Kidney (tissue), 13 donors: ENCODE measurements at regions not wholly inside any gene's neighbourhood (a gene's known extent, or its start where the extent isn't known, plus 50 kb on each side); places are given as distances from the start of the nearest gene placed in this dataset.

Source experiments
- DNase-seq, 5 donors: peaks; one replicate each; pipeline ENCODE4 v3.0.0-alpha.2; 2013 to 2020
- FAIRE-seq: peaks from 2 replicates; lab custom pipeline; 2012; peaks lifted over from hg19 to GRCh38; lab: Jason Lieb, UNC
- H3K27ac ChIP-seq, 2 donors: one replicate each; pipeline ENCODE4 v1.7.0; 2013; ENCODE audit warnings: low read depth in 2 of 2, low read length in 2 of 2, inconsistent platforms in 1 of 2
- H3K27me3 ChIP-seq: one replicate; pipeline ENCODE4 v1.7.1; 2013; ENCODE audit warnings: low read length, inconsistent platforms; ENCODE audit not compliant: control insufficient read depth, insufficient read depth
- H3K36me3 ChIP-seq, 3 donors: one replicate each; pipeline versions ENCODE4 v1.7.0 to v1.7.1; 2013; ENCODE audit warnings: low read length in 3 of 3, control low read depth in 1 of 3, inconsistent platforms in 1 of 3; ENCODE audit not compliant: insufficient read depth in 3 of 3, control insufficient read depth in 2 of 3
- H3K4me1 ChIP-seq, 3 donors: one replicate each; pipeline versions ENCODE4 v1.7.0 to v1.7.1; 2013; ENCODE audit warnings: low read length in 3 of 3, inconsistent platforms in 1 of 3, low read depth in 1 of 3; ENCODE audit not compliant: control insufficient read depth in 2 of 3, insufficient read depth in 2 of 3
- H3K4me3 ChIP-seq, 3 donors: one replicate each; pipeline versions ENCODE4 v1.7.0 to v1.8.1; 2013; ENCODE audit warnings: low read length in 3 of 3, control low read depth in 1 of 3, inconsistent platforms in 1 of 3
- H3K9ac ChIP-seq, 3 donors: one replicate each; pipeline versions ENCODE4 v1.7.0 to v1.7.1; 2013; ENCODE audit warnings: low read length in 3 of 3, control low read depth in 1 of 3, inconsistent platforms in 1 of 3
- H3K9me3 ChIP-seq, 3 donors: one replicate each; pipeline versions ENCODE4 v1.7.0 to v1.7.1; 2013; ENCODE audit warnings: low read length in 3 of 3, control low read depth in 1 of 3, inconsistent platforms in 1 of 3; ENCODE audit not compliant: control insufficient read depth in 2 of 3, insufficient read depth in 1 of 3
- CTCF ChIP-seq: IDR thresholded peaks from 3 replicates; pipeline ENCODE4 v1.5.1; 2012; ENCODE audit warnings: mild to moderate bottlenecking, moderate library complexity, borderline replicate concordance; ENCODE audit not compliant: insufficient read depth; ENCODE audit errors: extremely low read depth
- intact Hi-C: fragments of 100-400 bp; cut with DNase I; formaldehyde crosslinking; loops from one replicate; pipeline ENCODE4 v1.11.1; 2022
- donor health status: control.
- donor health status: control.
- donor health status: control.
- donor health status: control.
- donor health status: control.
- donor health status: DM: yes; HTN: yes; CAD: no.
- donor health status: Normal renal cell carcinoma (clear cell type).

- H3K27me3 ChIP-seq: no peaks in the 10 kb centered on the region
- no peaks in the 10 kb centered on the region for H3K4me1 ChIP-seq
- no peak for FAIRE-seq
- no peaks in the 10 kb centered on the region for H3K9me3 ChIP-seq
- intact Hi-C loops: no loop called here
- no peaks in the 10 kb centered on the region for H3K36me3 ChIP-seq
- no peak overlapping the region for H3K27ac ChIP-seq
- no peak overlapping the region for H3K4me3 ChIP-seq
- H3K9ac ChIP-seq: no peak overlapping the region
- DNase-seq: no peak
- TF ChIP-seq CTCF: no peak
Measured at GRCh38 chr4:157564218-157564617, 343.7 kb downstream of the GRIA2 start.

GRCh38 chr4:157558016-157558415 is 337.5 kb downstream of the GRIA2 start:
- DNase-seq (no peak), FAIRE-seq (no peak)
- Histone ChIP-seq H3K4me3 (no peak overlapping the region), H3K9ac (no peak overlapping the region), H3K4me1 (no peaks in the 10 kb centered on the region), H3K27me3 (no peaks in the 10 kb centered on the region), H3K27ac (no peak overlapping the region), H3K9me3 (no peaks in the 10 kb centered on the region), H3K36me3 (no peaks in the 10 kb centered on the region)
- intact Hi-C loops: no loop called here
- TF ChIP-seq CTCF: no peak

GRCh38 chr4:157550028-157550427 is 329.5 kb downstream of the GRIA2 start:
- TF ChIP-seq CTCF: no peak
- Histone ChIP-seq H3K36me3 (no peaks in the 10 kb centered on the region), H3K9ac (no peak overlapping the region), H3K4me1 (no peaks in the 10 kb centered on the region), H3K9me3 (no peaks in the 10 kb centered on the region), H3K4me3 (no peak overlapping the region), H3K27me3 (no peaks in the 10 kb centered on the region), H3K27ac (no peak overlapping the region)
- peak in 2 of 5 donors; percentile 21 to 38 for DNase-seq
- intact Hi-C loops: no loop called here
- no peak for FAIRE-seq

- H3K36me3 ChIP-seq: no peaks in the 10 kb centered on the region
- intact Hi-C loops: no loop called here
- peaks cover 0 to 18% (median 6%) of the 10 kb centered on the region in 3 donors for H3K9me3 ChIP-seq
- no peaks in the 10 kb centered on the region for H3K4me1 ChIP-seq
- FAIRE-seq: no peak
- no peak for TF ChIP-seq CTCF
- no peaks in the 10 kb centered on the region for H3K27me3 ChIP-seq
- no peak for DNase-seq
- no peak overlapping the region for H3K27ac ChIP-seq
- no peak overlapping the region for H3K4me3 ChIP-seq
- H3K9ac ChIP-seq: no peak overlapping the region
Measured at GRCh38 chr4:157527954-157528353, 307.4 kb downstream of the GRIA2 start.
